K562 (cell line): ENCODE measurements at regions not wholly inside any gene's neighbourhood (a gene's known extent, or its start where the extent isn't known, plus 50 kb on each side); places are given as distances from the start of the nearest gene placed in this dataset.

ENCODE experiments used
- ATAC-seq: fragments of 200-7000 bp; cut with Tn5 transposase; 3 replicates; pipeline ENCODE4 v1.9.1; 2020; ENCODE audit warnings: moderate library complexity
- BruUV-seq: library from RNA; stranded (reverse); fragments of 400-500 nt; replicated peaks from 2 replicates; lab custom pipeline; 2021; lab: Mats Ljungman, UMichigan
- CTCF ChIA-PET: fragments of 300-600 bp; formaldehyde crosslinking; extraction: SDS; loops from one replicate; lab custom pipeline; 2021; ENCODE audit warnings: low intra/inter-chr PET ratio; lab: Yijun Ruan, JAX
- POLR2A ChIA-PET: fragments of 300-600, 350-650 bp; sonication (Branson Sonifier 250); formaldehyde crosslinking; extraction: SDS; loops from one replicate; lab custom pipeline; 2021; ENCODE audit warnings: antibody characterized with exemption, inconsistent platforms; lab: Yijun Ruan, JAX
- DNase-seq, 4 experiments: peaks; one replicate each; pipeline versions ENCODE4 v3.0.0 to v3.0.0-alpha.2; 2011 to 2018; ENCODE audit warnings: low spot score in 3 of 4, mixed read lengths in 3 of 4; ENCODE audit errors: extremely low read depth in 1 of 4
- FAIRE-seq: peaks from 2 replicates; lab custom pipeline; 2011; peaks lifted over from hg19 to GRCh38; lab: Jason Lieb, UNC
- H2AFZ ChIP-seq: 2 replicates; pipeline ENCODE4 v1.6.0; 2011; ENCODE audit warnings: low read depth, low read length, control low read depth, inconsistent platforms
- H3K27ac ChIP-seq: fragments of 200-600 bp; 3 replicates; pipeline ENCODE4 v1.8.0; 2011; ENCODE audit warnings: low read depth, mild to moderate bottlenecking, control low read depth, inconsistent platforms, low read length, moderate library complexity, mixed read lengths; ENCODE audit errors: extremely low read depth
- H3K27me3 ChIP-seq, 2 experiments: fragments of 300-600 bp in 1 of 2; 2 replicates in 1 of 2; 3 replicates in 1 of 2; pipeline versions ENCODE4 v1.6.0 to v1.8.0; 2011; ENCODE audit warnings: inconsistent platforms in 2 of 2, low read length in 2 of 2, mild to moderate bottlenecking in 1 of 2, mixed read lengths in 1 of 2, moderate library complexity in 1 of 2; ENCODE audit not compliant: control insufficient read depth in 2 of 2, insufficient read depth in 2 of 2
- H3K36me3 ChIP-seq: fragments of 300-600 bp; 3 replicates; pipeline ENCODE4 v1.8.0; 2011; ENCODE audit warnings: mild to moderate bottlenecking, low read length, inconsistent platforms; ENCODE audit not compliant: control insufficient read depth, insufficient read depth
- H3K4me1 ChIP-seq, 2 experiments: fragments of 200-600 bp in 1 of 2; replicated peaks in 1 of 2; 2 replicates in 1 of 2; 3 replicates in 1 of 2; pipeline versions ENCODE4 v1.5.1 to v1.8.0; 2011; ENCODE audit warnings: inconsistent platforms in 2 of 2, low read length in 2 of 2, mild to moderate bottlenecking in 1 of 2, mixed read lengths in 1 of 2, moderate library complexity in 1 of 2; ENCODE audit not compliant: control insufficient read depth in 2 of 2, insufficient read depth in 2 of 2
- H3K4me2 ChIP-seq: 2 replicates; pipeline ENCODE4 v1.6.1; 2011; ENCODE audit warnings: low read length, control low read depth, inconsistent platforms, mixed read lengths; ENCODE audit not compliant: insufficient read depth
- H3K4me3 ChIP-seq: fragments of 200-600 bp; sonication (generic), shearing (Covaris generic); 2 replicates; pipeline ENCODE4 v1.5.1; 2016; ENCODE audit warnings: control low read depth, inconsistent platforms
- H3K79me2 ChIP-seq: fragments of 200-600 bp; 3 replicates; pipeline ENCODE4 v1.8.0; 2011; ENCODE audit warnings: low read length, inconsistent platforms; ENCODE audit not compliant: control insufficient read depth, insufficient read depth
- H3K9ac ChIP-seq, 2 experiments: 2 replicates each; pipeline versions ENCODE4 v1.6.0 to v1.6.1; 2011; ENCODE audit warnings: low read depth in 2 of 2, low read length in 2 of 2, control low read depth in 1 of 2, inconsistent platforms in 1 of 2, mild to moderate bottlenecking in 1 of 2, mixed read lengths in 1 of 2; ENCODE audit not compliant: insufficient read depth in 1 of 2
- H3K9me1 ChIP-seq: one replicate; pipeline ENCODE4 v1.6.0; 2011; ENCODE audit warnings: inconsistent platforms, mild to moderate bottlenecking, low read length, moderate library complexity; ENCODE audit not compliant: control insufficient read depth, insufficient read depth
- H3K9me3 ChIP-seq: replicated peaks from 2 replicates; pipeline ENCODE4 v1.5.1; 2011; ENCODE audit warnings: low read depth, low read length, inconsistent platforms; ENCODE audit not compliant: control insufficient read depth, insufficient read depth
- H4K20me1 ChIP-seq: replicated peaks from 2 replicates; pipeline ENCODE4 v1.6.1; 2011; ENCODE audit warnings: low read length, inconsistent platforms, mixed read lengths; ENCODE audit not compliant: control insufficient read depth, insufficient read depth
- ATF2 ChIP-seq: sonication (generic); formaldehyde crosslinking; IDR thresholded peaks from 2 replicates; pipeline ENCODE4 v1.8.1; 2022; ENCODE audit warnings: missing genetic modification reagents
- BHLHE40 ChIP-seq: IDR thresholded peaks from 2 replicates; pipeline ENCODE4 v1.6.1; 2011; ENCODE audit warnings: low read length, improper control_type of control experiment
- C11orf30 ChIP-seq: fragments of 450-650 bp; IDR thresholded peaks from 2 replicates; pipeline ENCODE4 v1.6.1; 2016; ENCODE audit warnings: low read depth, mild to moderate bottlenecking
- CHCHD3 ChIP-seq: fragments of 250-450 bp; sonication (Bioruptor Pico); IDR thresholded peaks from 2 replicates; pipeline ENCODE4 v2.1.2; 2022; ENCODE audit warnings: mild to moderate bottlenecking
- E2F3 ChIP-seq: fragments of 250-450 bp; sonication (Bioruptor Pico); IDR thresholded peaks from 2 replicates; pipeline ENCODE4 v1.4.0; 2020; ENCODE audit warnings: mild to moderate bottlenecking
- E2F6 ChIP-seq, 2 experiments: IDR thresholded peaks; 2 replicates each; pipeline ENCODE4 v1.6.1; 2011; ENCODE audit warnings: borderline replicate concordance in 1 of 2, control low read depth in 1 of 2, low read depth in 1 of 2, low read length in 1 of 2, mild to moderate bottlenecking in 1 of 2, mixed read lengths in 1 of 2, moderate library complexity in 1 of 2; ENCODE audit not compliant: insufficient read depth in 1 of 2, insufficient read length in 1 of 2, poor library complexity in 1 of 2, severe bottlenecking in 1 of 2; ENCODE audit errors: extremely low read depth in 1 of 2
- ETV1 ChIP-seq: fragments of 450-650 bp; conservative IDR thresholded peaks from 2 replicates; pipeline ENCODE4 v1.6.1; 2016; ENCODE audit warnings: missing genetic modification characterization, control low read depth, low read depth, missing compliant biosample characterization
- HCFC1 ChIP-seq: IDR thresholded peaks from 2 replicates; pipeline ENCODE4 v1.6.1; 2012; ENCODE audit warnings: low read depth, low read length, improper control_type of control experiment
- MTF1 ChIP-seq: fragments of 250-450 bp; sonication (Bioruptor Pico); IDR thresholded peaks from 2 replicates; pipeline ENCODE4 v1.9.0; 2021; ENCODE audit warnings: moderate library complexity, mild to moderate bottlenecking, inconsistent platforms, borderline replicate concordance
- NFIC ChIP-seq: fragments of 450-650 bp; IDR thresholded peaks from 2 replicates; pipeline ENCODE4 v1.6.1; 2017; ENCODE audit warnings: mild to moderate bottlenecking, inconsistent platforms
- SMARCB1 ChIP-seq: IDR thresholded peaks from 2 replicates; pipeline ENCODE4 v1.6.1; 2011; ENCODE audit warnings: improper control_type of control experiment, low read depth; ENCODE audit not compliant: insufficient read length
- THRAP3 ChIP-seq: fragments of 450-650 bp; IDR thresholded peaks from 2 replicates; pipeline ENCODE4 v1.6.1; 2016; ENCODE audit warnings: mild to moderate bottlenecking, inconsistent platforms, borderline replicate concordance
- ZBED1 ChIP-seq: IDR thresholded peaks from 2 replicates; pipeline ENCODE4 v1.6.1; 2014
- ZNF507 ChIP-seq: conservative IDR thresholded peaks from 2 replicates; pipeline ENCODE4 v1.6.1; 2017; ENCODE audit warnings: missing genetic modification characterization, missing compliant biosample characterization
- ZNF717 ChIP-seq: fragments of 250-450 bp; sonication (Bioruptor Pico); IDR thresholded peaks from 2 replicates; pipeline ENCODE4 v1.5.0; 2021
- WGBS: fragments of 100-300 bp; shearing (Covaris generic); methylation state at CpG from one replicate; pipeline ENCODE4 v1.1.6; 2016; ENCODE audit warnings: low coverage, mixed read lengths; ENCODE audit not compliant: insufficient coverage; ENCODE audit errors: missing lambda C conversion rate; 5-methylcytosine and 5-hydroxymethylcytosine counted together
- in situ Hi-C: fragments of 300-500 bp; cut with MboI; formaldehyde crosslinking; loops from 4 replicates; pipeline ENCODE4 v1.15.0; 2018; ENCODE audit warnings: inconsistent platforms, mixed read lengths
- intact Hi-C: fragments of 100-400 bp; cut with micrococcal nuclease; formaldehyde crosslinking; loops from 2 replicates; pipeline ENCODE4 v1.14.2; 2022

GRCh38 chr13:59354665-59355369 lies 808.9 kb downstream of the DIAPH3 start:
- CTCF ChIA-PET: no interaction called here
- Histone ChIP-seq H3K79me2 (no peaks in the 10 kb centered on the region), H3K4me3 (no peak overlapping the region), H3K4me1 (no peaks in the 10 kb centered on the region; a peak in 1 of 5 replicates), H4K20me1 (no peaks in the 10 kb centered on the region), H3K27ac (no peak overlapping the region), H3K27me3 (no peaks in the 10 kb centered on the region), H2AFZ (no peak overlapping the region), H3K36me3 (no peaks in the 10 kb centered on the region), H3K9me1 (no peaks in the 10 kb centered on the region), H3K9me3 (no peaks in the 10 kb centered on the region), H3K4me2 (no peak overlapping the region), H3K9ac (no peak overlapping the region)
- no peak for FAIRE-seq
- TF ChIP-seq ZNF717 (CRISPR knock-in tag) (no peak), SMARCB1 (no peak)
- no TSS peak for BruUV-seq
- POLR2A ChIA-PET: no interaction called here
- no peak for ATAC-seq
- 16% methylated on average over 3 of the region's 3 CpGs for WGBS
- in situ Hi-C loops (no loop called here), intact Hi-C loops (no loop called here)
- no peak for DNase-seq

GRCh38 chr13:59356607-59357006 lies 807.1 kb downstream of the DIAPH3 start:
- no peak overlapping the region; the same call in 1 of the 2 replicates for H3K4me2 ChIP-seq
- no peak for FAIRE-seq
- no peaks in the 10 kb centered on the region for H3K9me1 ChIP-seq
- WGBS: 4% methylated on average over 5 of the region's 8 CpGs
- H3K79me2 ChIP-seq: no peaks in the 10 kb centered on the region
- no peaks in the 10 kb centered on the region for H3K36me3 ChIP-seq
- no peaks in the 10 kb centered on the region for H3K9me3 ChIP-seq
- H4K20me1 ChIP-seq: no peaks in the 10 kb centered on the region
- in situ Hi-C loops: no loop called here
- no peak overlapping the region for H3K27ac ChIP-seq
- BruUV-seq: no TSS peak
- ChIA-PET CTCF (no interaction called here), POLR2A (no interaction called here)
- peak; percentile 35; the same call in 2 of the 3 replicates for ATAC-seq
- no peak overlapping the region for H3K4me3 ChIP-seq
- no peaks in the 10 kb centered on the region for H3K27me3 ChIP-seq
- H2AFZ ChIP-seq: no peak overlapping the region
- DNase-seq: peak in 1 of 4 experiments; percentile 18
- H3K9ac ChIP-seq: no peak overlapping the region
- H3K4me1 ChIP-seq: no peaks in the 10 kb centered on the region; a peak in 1 of 5 replicates
- intact Hi-C loops: no loop called here
- TF ChIP-seq CHCHD3 (CRISPR knock-in tag) (no peak), ETV1 (tag) (no peak), NFIC (peak; percentile 56), ZNF507 (tag) (no peak), E2F6 (IDR thresholded peaks at IDR 0.05; ENCODE audit: borderline replicate concordance in 1 of 2, extremely low read depth in 1 of 2, insufficient read depth in 1 of 2, insufficient read length in 1 of 2, low read depth in 1 of 2, low read length in 1 of 2, poor library complexity in 1 of 2, severe bottlenecking in 1 of 2) (peak in 1 of 2 experiments; percentile 11), BHLHE40 (peak; percentile 81), C11orf30 (no peak), HCFC1 (no peak), ATF2 (CRISPR knock-in tag) (no peak), MTF1 (CRISPR knock-in tag) (no peak), THRAP3 (no peak), E2F3 (CRISPR knock-in tag) (no peak), ZBED1 (no peak)
